HG03378 (cell line): ENCODE measurements at regions not wholly inside any gene's neighbourhood (a gene's known extent, or its start where the extent isn't known, plus 50 kb on each side); places are given as distances from the start of the nearest gene placed in this dataset.
"Not testable (repeated sequence)": the region's sequence is repeated elsewhere in the genome, so short reads cannot be mapped to it uniquely, and the experiment has no call there.

Source experiments
- ATAC-seq: cut with Tn5 transposase; IDR thresholded peaks from one replicate; pipeline ENCODE4 v1.9.1; 2021; ENCODE audit warnings: mild to moderate bottlenecking, moderate library complexity; ENCODE audit not compliant: unreplicated experiment

DNA sequence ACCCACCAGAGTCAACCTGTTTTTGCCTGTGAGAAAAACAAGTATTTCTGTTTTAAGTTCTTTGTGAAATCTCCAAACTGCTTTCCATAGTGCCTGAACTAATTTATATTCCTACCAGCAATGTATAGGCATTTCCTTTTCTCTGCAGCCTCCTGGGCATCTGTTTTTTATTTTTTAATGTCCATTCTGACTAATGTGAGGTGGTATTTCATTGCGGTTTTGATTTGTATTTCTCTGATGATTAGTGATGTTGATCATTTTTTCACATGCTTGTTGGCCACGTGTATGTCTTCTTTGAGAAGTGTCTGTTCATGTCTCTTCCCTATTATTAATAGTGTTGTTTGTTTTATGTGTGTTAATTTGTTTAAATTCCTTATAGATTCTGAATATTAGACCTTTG is 820.5 kb downstream of the MCTP2 start:
- no peak for ATAC-seq

DNA sequence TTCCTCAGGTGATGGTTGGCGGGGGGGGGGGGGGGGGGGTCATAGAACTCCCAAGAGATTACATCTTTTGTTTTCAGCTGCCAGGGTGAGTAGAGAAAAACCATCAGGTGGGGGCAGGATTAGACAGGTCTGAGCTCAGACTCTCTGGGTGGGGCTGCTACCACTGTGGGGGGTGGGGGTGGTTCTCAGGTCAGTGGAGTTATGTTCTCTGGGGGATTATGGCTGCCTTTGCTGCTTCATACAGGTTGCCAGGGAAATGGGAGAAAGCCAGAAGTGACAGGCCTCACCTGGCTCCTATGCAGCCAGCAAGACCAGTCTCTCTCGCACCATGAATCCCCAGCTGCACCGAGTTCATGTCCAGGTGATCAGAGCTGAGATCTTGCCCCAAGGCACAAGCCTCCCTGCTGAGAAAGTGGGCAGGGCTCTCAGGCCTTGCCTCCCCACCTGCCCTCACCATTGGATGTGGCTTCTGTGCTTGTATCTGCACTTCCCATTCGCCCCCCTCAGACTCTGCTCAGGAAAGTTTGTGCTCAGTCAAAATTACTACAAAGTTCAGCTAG is 828.1 kb downstream of the MCTP2 start:
- ATAC-seq, result no peak

DNA sequence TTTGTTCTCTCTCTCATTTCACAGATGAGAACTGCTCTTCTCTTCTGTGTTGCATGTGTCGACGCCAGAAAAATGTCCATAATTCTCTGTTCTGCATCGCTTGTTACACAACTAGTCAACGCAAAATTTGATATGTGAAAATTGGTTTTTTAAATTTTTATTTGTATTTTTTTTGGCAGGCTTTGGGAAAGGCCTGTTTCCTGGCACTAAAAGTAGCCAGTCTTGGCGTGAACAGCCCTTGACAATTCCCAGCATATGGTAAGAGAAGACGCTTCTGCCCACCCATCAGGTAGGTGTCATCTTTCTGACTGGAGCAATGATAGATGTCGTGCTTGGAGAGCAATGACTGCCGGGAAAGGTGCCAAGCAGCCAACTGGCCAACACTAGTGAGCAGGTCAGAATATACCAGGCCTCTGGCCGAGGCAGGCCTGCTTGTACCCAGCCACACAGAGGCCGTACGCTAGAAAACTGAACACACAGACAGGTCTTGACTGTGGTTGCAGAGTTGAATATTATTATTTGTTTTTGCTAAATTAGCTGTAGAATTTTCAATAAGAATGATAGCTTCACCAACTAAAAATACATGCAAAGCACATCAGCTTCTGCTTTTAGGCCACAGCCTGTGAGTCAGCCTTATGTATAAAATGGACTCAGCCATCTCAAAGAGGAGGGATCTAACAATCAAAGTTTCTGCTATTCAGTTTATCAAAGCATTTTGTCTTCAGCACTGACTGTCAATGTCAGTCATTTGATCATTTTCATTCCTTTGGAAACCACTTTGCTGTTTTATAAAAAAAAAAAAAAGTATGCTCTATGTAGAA is 837.5 kb downstream of the MCTP2 start:
- no peak for ATAC-seq

DNA sequence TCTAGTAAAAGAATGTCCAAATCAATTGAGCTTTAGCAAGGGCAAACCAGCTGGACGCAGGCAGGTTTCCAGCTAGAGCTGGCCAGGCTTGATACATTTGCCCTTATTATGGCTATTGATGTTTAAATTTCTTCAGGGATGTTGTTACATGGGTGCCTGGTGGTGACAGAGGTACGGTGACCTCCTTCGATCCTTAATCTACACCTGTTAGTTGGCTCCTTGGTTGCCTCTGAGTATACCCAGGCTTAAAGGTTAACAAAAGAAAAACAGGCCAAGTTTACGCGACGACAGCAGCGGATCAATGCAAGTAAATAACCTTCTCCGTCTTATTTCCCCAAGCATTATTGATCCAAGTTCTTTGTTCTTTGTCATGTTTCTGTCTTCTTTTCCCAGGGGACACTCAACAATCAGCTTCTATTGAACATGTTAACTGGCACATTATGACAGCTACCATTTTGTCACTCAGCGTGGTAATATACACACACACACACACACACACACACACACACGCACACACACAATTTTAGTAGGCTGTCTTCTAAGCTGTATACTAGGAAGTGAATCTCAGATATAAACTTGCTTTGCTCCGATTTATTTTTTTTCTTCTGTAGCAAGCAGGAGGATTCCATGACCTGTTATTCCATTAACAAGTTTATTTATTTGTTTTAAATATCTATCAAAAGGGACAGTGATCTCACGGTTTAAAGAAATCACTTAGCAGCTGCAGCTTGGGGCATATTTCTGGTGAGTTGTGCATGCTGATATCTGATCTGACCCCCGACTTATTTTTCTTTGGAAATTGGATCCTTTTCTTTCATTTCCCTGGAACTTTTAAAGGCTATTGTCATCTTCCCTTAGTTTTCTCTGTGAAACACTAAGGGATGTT is 844.7 kb downstream of the MCTP2 start:
- ATAC-seq, result no peak

DNA sequence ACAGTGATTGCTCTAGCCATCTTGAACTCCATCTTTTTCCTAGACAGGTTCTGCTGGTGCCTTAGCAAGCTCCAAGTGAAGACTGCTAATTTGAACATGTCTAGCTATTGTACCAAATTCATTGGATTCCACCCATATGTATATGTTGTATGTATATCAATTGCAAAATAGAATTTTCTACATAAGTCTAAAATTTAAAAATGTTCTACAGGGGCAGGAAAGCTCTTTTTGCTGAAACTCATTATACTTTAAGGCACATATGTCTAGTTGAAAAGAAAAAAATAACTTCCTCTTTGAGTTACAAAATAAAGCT is 845.3 kb downstream of the MCTP2 start:
- no peak for ATAC-seq

DNA sequence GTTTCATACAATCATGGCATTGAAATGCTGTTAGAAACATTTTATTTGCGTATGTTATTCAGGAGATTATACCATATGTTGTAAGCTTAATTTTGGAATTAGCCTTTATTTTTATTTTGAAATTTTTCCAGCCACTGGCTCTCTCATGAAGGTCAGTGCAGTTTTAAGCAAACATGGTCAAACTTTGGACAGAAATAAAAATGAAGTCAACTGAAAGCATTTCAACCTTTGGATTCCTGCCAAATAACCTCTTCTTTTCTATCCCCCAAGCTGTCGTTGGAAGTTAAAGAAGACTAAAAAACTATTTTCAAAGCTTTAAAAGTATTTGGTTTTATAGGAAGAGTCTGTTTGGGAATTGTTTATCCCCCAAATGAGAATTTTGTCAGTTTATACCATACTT is 846.6 kb downstream of the MCTP2 start:
- no peak for ATAC-seq

DNA sequence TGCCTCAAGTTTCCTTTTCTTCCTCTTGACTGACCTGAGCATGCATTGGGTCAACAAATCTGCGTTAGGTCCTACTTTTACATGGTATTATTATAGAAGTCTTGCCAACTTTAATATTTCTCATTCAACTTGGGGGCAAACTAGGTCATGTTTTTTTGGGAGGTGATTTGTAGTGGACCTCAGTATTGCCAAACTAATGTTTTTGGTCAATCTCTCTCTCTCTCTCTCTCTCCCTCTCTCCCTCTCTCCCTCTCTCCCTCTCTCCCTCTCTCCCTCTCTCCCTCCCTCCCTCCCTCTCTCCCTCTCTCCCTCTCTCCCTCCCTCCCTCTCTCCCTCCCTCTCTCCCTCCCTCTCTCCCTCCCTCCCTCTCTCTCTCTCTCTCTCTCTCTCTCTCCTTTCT is 848.9 kb downstream of the MCTP2 start:
- ATAC-seq, result not testable (repeated sequence)

DNA sequence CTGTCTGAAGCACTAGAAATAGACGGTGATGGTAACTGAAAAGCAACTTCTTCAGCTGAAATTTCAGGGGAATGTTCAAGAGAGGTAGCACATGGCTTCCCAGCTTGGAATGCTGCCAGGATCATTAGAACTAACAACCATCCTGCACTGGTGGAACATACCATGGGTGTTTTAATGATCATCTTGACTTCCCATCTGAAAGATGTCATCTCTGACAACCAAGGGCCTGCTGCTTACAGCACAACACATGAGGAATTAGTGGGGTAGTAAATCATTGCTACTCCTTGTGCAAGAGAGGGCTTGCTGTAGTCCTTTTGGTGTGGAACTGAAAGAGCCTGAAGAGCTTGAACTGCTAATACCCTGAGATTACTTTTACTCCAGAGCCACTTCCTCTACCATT is 853.7 kb downstream of the MCTP2 start:
- no peak for ATAC-seq

DNA sequence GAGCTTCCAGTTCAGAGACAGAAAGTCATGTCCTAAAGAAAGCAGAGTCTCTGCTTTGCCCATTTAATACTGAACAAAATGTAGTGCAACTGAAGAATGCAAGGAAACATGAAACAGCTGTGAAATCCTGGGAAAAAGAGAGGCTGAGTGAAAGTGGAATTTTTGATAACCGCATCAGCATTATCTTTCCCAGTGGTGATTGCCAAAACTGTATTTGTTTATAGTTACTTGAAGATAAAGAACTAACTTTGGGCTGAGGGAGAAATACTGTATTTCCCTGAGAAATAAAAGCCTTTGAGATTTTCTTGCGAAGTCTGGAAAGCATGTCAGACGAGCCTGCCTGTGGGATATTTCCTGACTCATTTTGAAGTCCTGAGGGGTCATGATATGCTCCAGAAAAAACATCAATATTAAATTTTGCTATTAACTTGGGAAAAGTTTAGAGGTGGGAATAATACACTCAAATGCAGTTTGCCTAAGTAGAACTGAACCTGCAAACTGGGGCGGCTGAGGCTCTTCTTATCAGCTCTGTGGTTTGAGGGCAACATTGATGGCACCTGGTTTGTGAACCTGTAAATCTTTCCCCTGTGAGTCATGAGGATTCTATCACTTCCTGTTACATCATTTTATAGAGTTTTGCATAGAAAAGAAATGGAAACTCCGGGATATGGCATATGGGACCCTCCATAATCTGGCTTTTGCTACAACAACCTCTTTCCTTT is 855.3 kb downstream of the MCTP2 start:
- ATAC-seq, result no peak

DNA sequence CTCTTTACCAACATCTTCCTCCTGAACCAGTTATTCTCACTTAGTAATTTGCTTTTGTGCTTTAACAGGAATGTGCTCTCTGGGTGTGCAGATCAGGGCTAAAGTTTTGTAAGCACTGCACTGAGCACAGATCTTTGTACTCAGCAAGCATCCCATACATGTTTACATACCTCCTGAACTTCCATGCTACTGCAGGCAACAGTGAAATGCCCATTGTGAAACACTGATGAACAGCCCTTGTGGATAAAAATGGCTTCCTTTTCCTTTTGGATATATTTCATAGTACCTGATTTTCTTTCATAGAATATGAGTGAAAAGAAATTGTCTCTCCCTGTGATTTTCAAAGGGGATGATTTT is 855.9 kb downstream of the MCTP2 start:
- no peak for ATAC-seq

DNA sequence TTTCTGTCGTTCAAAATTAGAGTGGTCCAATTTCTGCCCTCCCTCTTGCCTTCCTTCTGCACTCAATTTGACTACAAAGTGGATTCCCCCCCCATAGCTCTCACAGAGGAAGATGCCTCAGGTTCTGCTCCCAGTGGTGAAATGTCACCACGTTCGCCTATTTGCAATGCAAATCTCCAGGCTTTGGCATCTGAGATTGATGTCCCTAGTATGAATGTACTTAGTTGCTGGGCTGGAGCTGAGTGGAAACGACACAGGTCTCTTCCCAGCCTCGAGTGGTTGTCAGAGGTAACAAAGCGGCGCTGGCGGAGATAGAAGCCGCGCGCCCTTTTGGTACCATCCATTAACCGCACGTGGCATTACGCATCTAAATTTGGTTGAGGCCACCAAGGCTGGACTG is 860.1 kb downstream of the MCTP2 start:
- no peak for ATAC-seq

DNA sequence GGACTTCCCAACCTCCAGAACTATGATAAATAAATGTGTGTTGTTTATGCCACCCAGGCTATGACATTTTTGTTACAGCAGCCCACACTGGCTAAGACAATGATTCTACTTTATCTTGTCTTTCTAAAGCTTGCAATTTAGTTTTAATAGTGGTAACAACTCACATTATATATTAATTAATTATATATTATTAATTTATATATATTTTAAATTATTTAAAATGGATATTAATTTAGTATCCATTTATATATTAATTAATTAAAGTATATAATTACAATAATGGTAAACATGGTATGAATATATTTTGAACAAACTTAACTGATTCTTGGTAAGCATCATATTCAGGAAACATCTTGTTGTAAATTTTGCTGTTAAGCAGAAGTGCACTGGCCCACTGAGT is 863.9 kb downstream of the MCTP2 start:
- no peak for ATAC-seq

DNA sequence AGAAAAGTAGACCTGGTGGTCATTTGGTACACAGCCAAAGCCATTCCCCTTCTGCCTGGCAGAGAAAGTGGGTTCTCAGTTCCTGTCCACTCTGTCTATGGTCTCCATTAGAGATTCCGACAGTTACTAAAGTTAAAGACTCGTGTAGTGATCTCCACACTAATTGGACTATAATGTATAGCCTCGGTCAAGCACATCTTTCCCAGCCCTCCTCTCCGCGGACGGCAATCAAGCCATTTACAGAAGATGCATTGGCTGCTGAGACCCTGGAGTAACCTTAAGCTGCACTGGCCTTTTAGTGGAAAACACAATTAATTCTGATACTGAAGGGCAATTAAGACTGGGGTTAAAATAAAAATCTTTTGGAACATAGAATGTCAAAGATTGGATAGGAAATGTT is 865.3 kb downstream of the MCTP2 start:
- no peak for ATAC-seq

DNA sequence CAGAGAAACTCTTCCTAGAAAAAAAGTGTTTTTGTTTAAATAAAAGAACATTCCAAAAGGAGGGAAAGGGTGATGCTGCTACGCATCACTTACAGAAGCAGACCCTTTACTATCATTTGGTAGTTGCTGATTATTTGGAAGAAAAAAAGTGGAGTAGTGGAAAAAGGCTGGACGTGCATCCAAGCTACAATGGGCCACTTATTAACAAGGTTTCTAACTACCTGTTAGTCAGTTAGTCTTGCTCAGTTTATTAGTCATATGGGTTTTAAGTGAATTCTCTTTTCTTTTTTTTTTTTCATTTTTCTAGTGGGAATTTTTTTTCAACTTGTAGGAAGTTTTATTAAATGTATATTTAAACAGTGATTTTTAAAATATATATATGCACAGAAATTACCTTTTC is 866.0 kb downstream of the MCTP2 start:
- no peak for ATAC-seq

DNA sequence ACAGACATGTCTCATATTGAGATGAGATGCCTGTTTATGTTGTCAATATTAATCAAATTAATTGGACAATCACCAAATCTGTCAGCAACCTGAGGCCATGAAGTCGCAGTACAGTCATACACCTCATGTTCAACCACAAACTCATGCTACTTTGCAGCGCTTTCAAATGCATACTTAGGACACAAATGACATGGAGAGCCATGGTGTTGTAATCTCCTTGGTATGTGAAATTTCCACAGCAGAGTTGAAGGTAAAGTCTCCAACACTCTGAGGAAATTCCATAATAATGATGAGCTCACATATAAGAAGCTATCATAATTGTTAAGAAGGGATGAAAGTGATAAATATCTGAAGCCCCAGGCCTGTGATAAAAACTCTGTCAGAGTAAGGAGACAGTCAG is 873.9 kb downstream of the MCTP2 start:
- ATAC-seq, result no peak

DNA sequence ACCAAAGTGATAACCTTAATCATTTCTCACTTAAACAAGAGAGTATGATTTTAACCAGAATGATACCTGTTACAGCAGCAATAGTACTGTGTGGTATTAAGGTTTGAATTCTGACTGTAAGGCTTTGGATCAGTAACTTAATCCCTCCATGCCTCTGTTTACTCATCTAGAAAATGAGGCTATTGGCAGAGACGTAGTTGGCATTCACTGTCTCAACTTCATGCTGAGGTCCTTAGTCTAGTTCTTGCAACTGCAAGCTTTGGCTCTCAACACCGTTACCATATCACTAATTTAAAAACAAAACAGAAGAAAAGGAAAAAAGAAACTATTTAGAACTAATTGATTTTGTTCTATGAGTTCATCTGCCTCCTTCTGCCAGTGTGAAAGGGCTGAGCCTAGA is 875.4 kb downstream of the MCTP2 start:
- no peak for ATAC-seq

DNA sequence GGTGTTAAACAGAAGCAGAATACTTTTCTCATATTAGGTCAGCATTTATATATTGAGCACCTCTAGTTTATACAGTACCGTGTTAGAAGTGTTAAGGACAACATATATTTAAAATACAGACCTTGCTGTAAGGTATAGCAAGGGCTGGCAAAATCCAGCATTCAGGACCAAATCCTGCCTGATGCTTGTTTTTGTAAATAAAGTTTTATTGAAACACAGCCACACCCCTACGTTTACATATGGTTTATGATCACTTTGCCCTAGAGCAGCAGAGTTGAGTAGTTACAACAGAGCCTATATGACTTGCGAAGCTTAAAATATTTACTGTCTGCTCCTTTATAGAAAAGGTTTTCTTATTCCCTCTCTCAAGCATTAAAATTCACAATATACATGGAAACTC is 877.3 kb downstream of the MCTP2 start:
- ATAC-seq, result no peak

DNA sequence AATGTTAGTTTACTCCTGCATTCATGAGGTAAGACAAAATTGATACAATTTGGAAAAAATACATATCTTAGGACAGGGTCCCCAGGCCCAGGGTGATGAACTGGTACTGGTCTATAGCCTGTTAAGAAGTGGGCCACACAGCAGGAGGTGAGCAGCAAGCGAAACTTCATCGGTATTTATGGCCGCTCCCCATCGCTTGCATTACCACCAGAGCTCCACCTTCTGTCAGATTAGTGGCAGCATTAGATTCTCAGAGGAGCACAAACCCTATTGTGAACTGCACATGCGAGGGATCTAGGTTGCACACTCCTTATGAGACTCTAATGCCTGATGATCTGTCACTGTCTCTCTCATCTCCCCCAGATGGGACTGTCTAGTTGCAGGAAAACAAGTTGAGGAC is 880.6 kb downstream of the MCTP2 start:
- ATAC-seq, result no peak

DNA sequence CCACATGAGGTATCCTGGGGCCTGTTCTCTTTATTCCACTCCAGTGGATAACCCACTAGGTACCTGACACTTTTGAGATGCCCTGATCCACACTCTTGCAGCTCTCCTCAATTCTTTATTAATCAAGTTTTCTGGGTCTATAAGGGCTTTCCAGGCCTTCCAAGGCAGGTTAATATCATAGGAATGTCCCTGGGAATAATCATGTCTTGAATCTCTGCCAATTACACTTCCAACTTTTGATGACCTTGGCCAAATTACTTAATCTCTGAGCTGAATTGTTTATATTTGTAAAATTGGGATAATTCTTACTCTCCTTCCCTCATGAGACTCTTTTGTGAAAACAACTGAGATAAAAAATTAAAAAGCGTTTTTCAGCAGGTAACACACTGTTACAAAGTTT is 881.7 kb downstream of the MCTP2 start:
- ATAC-seq, result no peak

DNA sequence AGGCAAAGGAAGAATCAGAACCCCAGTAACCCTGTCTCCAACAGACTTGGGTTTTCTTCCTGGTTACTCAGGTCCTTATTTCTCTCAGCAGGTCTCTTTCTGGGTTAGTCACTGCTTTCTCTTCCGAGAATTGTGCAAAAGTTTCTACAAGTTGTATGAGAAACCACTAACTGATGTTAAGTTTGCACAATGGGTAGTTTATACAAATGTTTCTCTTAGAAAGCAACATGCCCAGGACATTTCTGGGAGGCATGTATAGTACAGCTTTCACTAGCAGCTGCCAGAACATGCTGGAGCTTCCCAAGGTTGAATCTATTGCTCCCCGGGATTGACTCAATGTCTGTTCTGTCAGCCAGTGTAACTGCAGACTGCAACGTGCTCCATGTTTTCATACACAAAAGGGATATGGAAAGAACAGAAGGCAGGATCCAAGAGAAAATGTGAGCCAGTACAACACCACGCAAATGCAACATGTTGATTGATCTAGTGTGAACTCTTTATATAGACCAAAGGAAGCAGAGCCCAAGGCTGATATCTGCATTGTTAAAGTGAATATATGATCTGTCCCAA is 887.8 kb downstream of the MCTP2 start:
- no peak for ATAC-seq

DNA sequence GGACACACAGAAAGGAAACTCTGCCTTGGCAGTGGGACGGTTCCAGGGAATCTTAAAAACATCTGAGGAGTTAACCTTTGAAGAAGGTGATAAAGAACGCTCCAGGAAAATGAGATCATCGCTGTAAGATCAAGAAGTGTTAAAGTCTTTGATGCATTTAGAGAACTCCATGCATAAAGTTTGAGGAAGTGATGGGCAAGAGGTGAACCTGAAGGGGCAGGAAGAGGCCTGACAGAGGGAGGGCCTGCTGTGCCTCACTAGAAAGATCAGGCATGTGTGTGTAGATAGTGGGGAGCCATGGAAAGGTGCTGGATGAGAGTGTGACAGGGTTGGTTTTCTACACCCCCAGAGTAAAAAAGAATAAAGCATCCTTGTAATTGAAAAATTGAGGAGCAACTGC is 889.2 kb downstream of the MCTP2 start:
- no peak for ATAC-seq
